Dendritic cell treated with granulocyte-macrophage colony-stimulating factor and Interleukin-4, amounts not matched to agents 40 ng/mL and 50 ng/mL, for 4 days (primary cell): ENCODE measurements at regions not wholly inside any gene's neighbourhood (a gene's known extent, or its start where the extent isn't known, plus 50 kb on each side); places are given as distances from the start of the nearest gene placed in this dataset.

ENCODE experiments used
- H3K27ac Mint-ChIP-seq: one replicate; pipeline ENCODE4 v1.8.0; 2022; ENCODE audit warnings: mild to moderate bottlenecking, mixed read lengths
- H3K27me3 Mint-ChIP-seq: one replicate; pipeline ENCODE4 v1.8.0; 2022; ENCODE audit warnings: mild to moderate bottlenecking, mixed read lengths
- H3K36me3 Mint-ChIP-seq: one replicate; pipeline ENCODE4 v1.8.0; 2022; ENCODE audit warnings: low read depth, mixed read lengths
- H3K4me1 Mint-ChIP-seq: one replicate; pipeline ENCODE4 v1.8.0; 2022; ENCODE audit warnings: low read depth, mixed read lengths
- H3K4me3 Mint-ChIP-seq: one replicate; pipeline ENCODE4 v1.8.0; 2022; ENCODE audit warnings: mild to moderate bottlenecking, moderate library complexity, mixed read lengths
- H3K9me3 Mint-ChIP-seq: one replicate; pipeline ENCODE4 v1.8.0; 2022; ENCODE audit warnings: mixed read lengths
- intact Hi-C: fragments of 100-400 bp; cut with micrococcal nuclease; formaldehyde crosslinking; loops from one replicate; pipeline ENCODE4 v1.15.0; 2022

DNA sequence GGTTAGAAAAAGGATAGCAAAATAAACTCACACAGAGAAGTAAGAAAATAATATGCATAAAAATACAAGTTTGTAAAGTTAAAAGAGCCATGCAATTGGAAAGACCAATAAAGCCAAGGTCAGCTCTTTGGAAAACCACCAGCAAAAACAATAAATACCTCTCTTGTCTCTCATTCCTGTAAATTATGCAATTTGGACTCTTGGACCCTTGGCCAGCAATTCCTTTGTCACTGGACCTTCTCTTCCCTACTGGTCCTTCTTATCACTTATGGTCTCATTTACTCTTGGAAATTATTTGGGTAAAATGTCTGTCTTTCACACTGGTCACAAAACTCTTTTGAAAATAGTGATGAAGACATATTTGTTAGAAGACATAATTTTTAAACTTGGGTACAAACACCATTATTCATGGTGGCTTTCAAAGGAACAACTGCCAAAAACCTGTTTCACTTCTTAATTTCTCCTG, 379.5 kb downstream of the TMEM232 start:
- no peaks in the 10 kb centered on the region for H3K36me3 Mint-ChIP-seq
- H3K27me3 Mint-ChIP-seq = no peaks in the 10 kb centered on the region
- no peak overlapping the region for H3K4me3 Mint-ChIP-seq
- intact Hi-C loops = no loop called here
- no peaks in the 10 kb centered on the region for H3K9me3 Mint-ChIP-seq
- H3K4me1 Mint-ChIP-seq = no peaks in the 10 kb centered on the region
- H3K27ac Mint-ChIP-seq = no peak overlapping the region

GRCh38 chr5:110347781-110348180, 378.7 kb downstream of the TMEM232 start:
- H3K4me3 Mint-ChIP-seq = no peak overlapping the region
- peaks cover 2% of the 10 kb centered on the region for H3K9me3 Mint-ChIP-seq
- H3K27me3 Mint-ChIP-seq = no peaks in the 10 kb centered on the region
- no peak overlapping the region for H3K27ac Mint-ChIP-seq
- H3K4me1 Mint-ChIP-seq = no peaks in the 10 kb centered on the region
- H3K36me3 Mint-ChIP-seq = no peaks in the 10 kb centered on the region
- intact Hi-C loops = no loop called here

DNA sequence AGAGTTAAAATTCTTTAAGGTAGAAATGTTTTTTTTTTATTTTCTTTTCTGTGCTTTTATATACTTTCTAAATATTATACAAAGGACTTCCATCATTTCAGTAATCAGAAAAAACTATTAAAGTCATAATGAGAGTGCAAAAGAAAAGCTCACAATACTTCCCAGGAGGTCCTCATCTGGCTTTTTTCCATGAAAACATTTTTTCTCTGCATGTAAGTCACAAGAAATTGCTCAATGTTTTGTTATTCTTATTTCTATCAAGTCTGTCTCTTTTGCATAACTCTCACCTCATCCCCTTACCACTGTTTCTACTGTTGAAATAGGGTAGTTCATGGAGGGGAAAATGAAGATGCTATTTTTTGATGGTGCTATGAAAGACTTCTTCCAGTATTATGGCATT, 375.0 kb downstream of the TMEM232 start:
- Mint-ChIP-seq H3K4me1 (no peaks in the 10 kb centered on the region), H3K9me3 (peaks cover 6% of the 10 kb centered on the region), H3K27ac (no peak overlapping the region), H3K36me3 (no peaks in the 10 kb centered on the region), H3K27me3 (no peaks in the 10 kb centered on the region), H3K4me3 (no peak overlapping the region)
- intact Hi-C loops = no loop called here

GRCh38 chr5:110354311-110354710, 372.2 kb downstream of the TMEM232 start:
- H3K4me3 Mint-ChIP-seq = no peak overlapping the region
- H3K27me3 Mint-ChIP-seq = no peaks in the 10 kb centered on the region
- no peaks in the 10 kb centered on the region for H3K36me3 Mint-ChIP-seq
- no peak overlapping the region for H3K27ac Mint-ChIP-seq
- peaks cover 24% of the 10 kb centered on the region for H3K9me3 Mint-ChIP-seq
- intact Hi-C loops = no loop called here
- no peaks in the 10 kb centered on the region for H3K4me1 Mint-ChIP-seq

- Mint-ChIP-seq H3K9me3 (peaks cover 24% of the 10 kb centered on the region), H3K36me3 (no peaks in the 10 kb centered on the region), H3K27ac (no peak overlapping the region), H3K4me3 (no peak overlapping the region), H3K27me3 (no peaks in the 10 kb centered on the region), H3K4me1 (no peaks in the 10 kb centered on the region)
- intact Hi-C loops = no loop called here
Observed at GRCh38 chr5:110354915-110355644, 371.4 kb downstream of the TMEM232 start.

GRCh38 chr5:110356677-110357076, 369.8 kb downstream of the TMEM232 start:
- Mint-ChIP-seq H3K9me3 (peaks cover 24% of the 10 kb centered on the region), H3K4me1 (no peaks in the 10 kb centered on the region), H3K27ac (no peak overlapping the region), H3K27me3 (no peaks in the 10 kb centered on the region), H3K36me3 (no peaks in the 10 kb centered on the region), H3K4me3 (no peak overlapping the region)
- intact Hi-C loops = no loop called here

DNA sequence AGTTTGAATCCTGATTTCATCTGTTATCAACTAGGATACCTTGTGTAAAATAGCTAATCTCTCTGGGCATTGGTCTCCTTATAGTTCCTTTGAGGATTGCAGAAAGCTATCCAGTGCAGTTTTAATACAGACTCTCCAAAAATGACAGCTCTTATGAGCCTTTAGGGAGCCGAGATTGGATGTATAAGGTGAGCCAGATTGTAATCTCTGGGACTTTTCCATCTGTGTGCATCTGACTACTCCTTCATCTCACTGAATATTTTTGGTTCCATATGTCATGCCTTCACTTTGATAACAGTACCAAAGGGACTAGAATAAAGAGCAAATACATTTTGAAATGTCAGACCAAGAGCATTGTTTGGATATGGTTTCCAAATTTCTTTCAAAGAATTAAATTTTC, 367.2 kb downstream of the TMEM232 start:
- Mint-ChIP-seq H3K4me3 (no peak overlapping the region), H3K9me3 (peaks cover 18% of the 10 kb centered on the region), H3K36me3 (no peaks in the 10 kb centered on the region), H3K27ac (no peak overlapping the region), H3K27me3 (no peaks in the 10 kb centered on the region), H3K4me1 (no peaks in the 10 kb centered on the region)
- intact Hi-C loops = no loop called here

DNA sequence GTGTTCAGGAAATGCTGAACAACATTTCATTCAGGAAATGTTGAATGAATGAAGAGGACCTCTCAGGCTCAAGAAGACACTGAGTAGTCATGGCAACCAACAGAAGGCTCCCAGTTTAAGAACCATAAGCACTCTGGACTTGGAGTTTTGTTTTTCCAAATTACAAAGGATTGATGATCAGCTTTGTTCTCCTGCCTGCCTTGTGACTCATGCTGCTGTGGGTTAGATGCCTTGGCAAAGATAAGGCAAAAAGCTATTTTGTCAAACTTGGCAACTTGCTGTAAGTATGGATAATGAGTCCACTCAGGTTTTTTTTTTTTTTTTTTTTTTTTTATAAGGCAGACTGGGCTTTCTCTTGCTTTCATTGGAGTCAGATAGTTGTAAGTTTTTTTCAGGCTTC, 365.0 kb downstream of the TMEM232 start:
- Mint-ChIP-seq H3K9me3 (peaks cover 18% of the 10 kb centered on the region), H3K27me3 (no peaks in the 10 kb centered on the region)

DNA sequence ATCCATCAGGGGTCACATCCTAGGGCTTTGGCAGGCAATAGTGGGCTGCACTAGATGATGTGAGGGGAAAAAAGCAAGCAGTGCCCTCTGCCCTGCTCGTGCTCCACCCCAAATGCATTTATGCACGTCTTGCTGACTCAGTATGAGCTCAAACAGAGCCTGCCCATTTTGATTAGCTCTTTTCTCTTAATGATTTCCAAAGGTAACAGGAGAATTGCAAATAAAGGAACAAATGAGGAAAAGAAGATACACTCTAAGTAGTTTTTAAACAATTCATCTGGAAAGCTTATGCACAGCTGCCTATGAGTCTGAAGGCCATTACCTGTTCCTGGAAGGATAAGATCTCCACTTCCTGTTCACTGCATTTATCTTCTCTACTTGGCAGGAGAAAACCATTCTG, 364.2 kb downstream of the TMEM232 start:
- Mint-ChIP-seq H3K4me3 (no peak overlapping the region), H3K27ac (no peak overlapping the region), H3K27me3 (no peaks in the 10 kb centered on the region), H3K9me3 (peaks cover 12% of the 10 kb centered on the region), H3K4me1 (no peaks in the 10 kb centered on the region), H3K36me3 (no peaks in the 10 kb centered on the region)
- intact Hi-C loops = no loop called here

More for the DNA sequence above, 365.0 kb downstream of the TMEM232 start:
- Mint-ChIP-seq H3K36me3 (no peaks in the 10 kb centered on the region), H3K27ac (no peak overlapping the region), H3K4me1 (no peaks in the 10 kb centered on the region), H3K4me3 (no peak overlapping the region)
- intact Hi-C loops = no loop called here

GRCh38 chr5:110366716-110367115, 359.8 kb downstream of the TMEM232 start:
- intact Hi-C loops = no loop called here
- Mint-ChIP-seq H3K27me3 (no peaks in the 10 kb centered on the region), H3K4me3 (no peak overlapping the region), H3K27ac (no peak overlapping the region), H3K36me3 (no peaks in the 10 kb centered on the region), H3K4me1 (no peaks in the 10 kb centered on the region), H3K9me3 (no peaks in the 10 kb centered on the region)
